ENCODE measurements at regions not wholly inside any gene's neighbourhood (a gene's known extent, or its start where the extent isn't known, plus 50 kb on each side); places are given as distances from the start of the nearest gene placed in this dataset.
A peak's percentile ranks its signal among the peaks of the same experiment; 100 is the strongest.

DNA sequence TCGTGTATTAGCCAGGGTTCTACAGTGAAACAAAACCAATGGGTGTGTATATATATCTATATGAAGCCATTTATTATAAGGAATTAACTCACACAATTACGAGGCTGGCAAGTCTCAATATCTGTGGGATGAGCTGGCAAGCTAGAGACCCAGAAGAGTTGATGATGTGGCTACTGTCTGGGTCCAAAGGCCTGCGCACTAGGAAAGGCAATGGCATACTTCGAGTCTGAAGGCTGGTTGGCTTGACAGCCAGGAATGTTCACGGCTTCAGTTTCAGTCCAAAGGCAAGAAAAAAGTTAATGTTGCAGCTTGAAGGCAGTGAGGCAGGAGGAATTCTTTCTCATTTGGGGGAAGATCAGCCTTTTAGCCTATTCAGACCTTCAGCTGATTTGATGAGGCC, 893.3 kb upstream of the LRFN5 start:
- Histone ChIP-seq H3K4me2 (ENCODE audit: low read depth, low read length, poor library complexity, severe bottlenecking) (no peak overlapping the region), H2AFZ (ENCODE audit: low read depth, low read length, severe bottlenecking) (peak overlapping the region; percentile 82), H3K79me2 (ENCODE audit: insufficient read depth, low read length) (no peaks in the 10 kb centered on the region), H3K4me3 (ENCODE audit: insufficient read depth, low read length, poor library complexity, severe bottlenecking) (no peak overlapping the region), H4K20me1 (ENCODE audit: low read depth, low read length) (no peaks in the 10 kb centered on the region), H3K27me3 (ENCODE audit: low read length) (no peaks in the 10 kb centered on the region), H3K9me2 (replicated peaks; ENCODE audit: insufficient read depth, low read length) (no peaks in the 10 kb centered on the region), H3K9ac (ENCODE audit: low read length) (no peak overlapping the region), H3K36me3 (ENCODE audit: low read length) (no peaks in the 10 kb centered on the region), H3K9me3 (ENCODE audit: insufficient read depth, low read length) (peaks cover 17% of the 10 kb centered on the region; the same call in 1 of the 2 replicates), H3F3A (ENCODE audit: insufficient read depth) (no peaks in the 10 kb centered on the region), H3K27ac (ENCODE audit: low read depth, low read length) (no peak overlapping the region)
- TF ChIP-seq, protein P1, sequence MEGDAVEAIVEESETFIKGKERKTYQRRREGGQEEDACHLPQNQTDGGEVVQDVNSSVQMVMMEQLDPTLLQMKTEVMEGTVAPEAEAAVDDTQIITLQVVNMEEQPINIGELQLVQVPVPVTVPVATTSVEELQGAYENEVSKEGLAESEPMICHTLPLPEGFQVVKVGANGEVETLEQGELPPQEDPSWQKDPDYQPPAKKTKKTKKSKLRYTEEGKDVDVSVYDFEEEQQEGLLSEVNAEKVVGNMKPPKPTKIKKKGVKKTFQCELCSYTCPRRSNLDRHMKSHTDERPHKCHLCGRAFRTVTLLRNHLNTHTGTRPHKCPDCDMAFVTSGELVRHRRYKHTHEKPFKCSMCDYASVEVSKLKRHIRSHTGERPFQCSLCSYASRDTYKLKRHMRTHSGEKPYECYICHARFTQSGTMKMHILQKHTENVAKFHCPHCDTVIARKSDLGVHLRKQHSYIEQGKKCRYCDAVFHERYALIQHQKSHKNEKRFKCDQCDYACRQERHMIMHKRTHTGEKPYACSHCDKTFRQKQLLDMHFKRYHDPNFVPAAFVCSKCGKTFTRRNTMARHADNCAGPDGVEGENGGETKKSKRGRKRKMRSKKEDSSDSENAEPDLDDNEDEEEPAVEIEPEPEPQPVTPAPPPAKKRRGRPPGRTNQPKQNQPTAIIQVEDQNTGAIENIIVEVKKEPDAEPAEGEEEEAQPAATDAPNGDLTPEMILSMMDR (IDR thresholded peaks at IDR 0.05; ENCODE audit: insufficient read depth, low read length, poor library complexity, severe bottlenecking) = no peak
- TF ChIP-seq EZH2phosphoT487 (conservative IDR thresholded peaks at IDR 0.05; ENCODE audit: low read length) = no peak

DNA sequence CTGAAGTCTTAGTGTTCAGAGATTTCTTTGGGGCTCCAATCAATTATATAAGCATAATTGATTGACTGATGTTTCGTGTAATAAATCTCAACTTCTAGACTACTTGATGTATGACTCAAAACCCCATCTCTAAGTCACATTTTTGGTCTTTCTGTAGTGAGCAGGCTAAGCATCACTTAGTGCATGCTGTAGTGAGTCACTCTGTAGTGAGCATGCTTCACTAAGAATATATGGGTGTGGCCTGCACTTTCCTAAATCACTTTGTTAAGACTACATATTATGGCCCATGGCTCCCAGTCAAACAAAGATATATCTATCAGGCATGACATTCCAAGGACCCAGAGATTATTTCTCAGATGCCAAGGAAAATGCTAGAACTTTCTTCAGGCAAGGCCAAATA, 909.4 kb upstream of the LRFN5 start:
- H3F3A ChIP-seq (ENCODE audit: insufficient read depth) = no peaks in the 10 kb centered on the region
- no peak overlapping the region for H3K4me2 ChIP-seq (ENCODE audit: low read depth, low read length, poor library complexity, severe bottlenecking)
- no peaks in the 10 kb centered on the region for H3K36me3 ChIP-seq (ENCODE audit: low read length)
- no peaks in the 10 kb centered on the region for H3K9me2 ChIP-seq (replicated peaks; ENCODE audit: insufficient read depth, low read length)
- H3K27me3 ChIP-seq (ENCODE audit: low read length) = no peaks in the 10 kb centered on the region
- TF ChIP-seq, protein P1 (IDR thresholded peaks at IDR 0.05; ENCODE audit: insufficient read depth, low read length, poor library complexity, severe bottlenecking) = no peak
- TF ChIP-seq EZH2phosphoT487 (conservative IDR thresholded peaks at IDR 0.05; ENCODE audit: low read length) = no peak
- no peaks in the 10 kb centered on the region for H3K9me3 ChIP-seq (ENCODE audit: insufficient read depth, low read length)
- no peak overlapping the region for H3K4me3 ChIP-seq (ENCODE audit: insufficient read depth, low read length, poor library complexity, severe bottlenecking)
- no peaks in the 10 kb centered on the region for H4K20me1 ChIP-seq (ENCODE audit: low read depth, low read length)
- H3K79me2 ChIP-seq (ENCODE audit: insufficient read depth, low read length) = no peaks in the 10 kb centered on the region
- H3K27ac ChIP-seq (ENCODE audit: low read depth, low read length) = no peak overlapping the region
- H3K9ac ChIP-seq (ENCODE audit: low read length) = no peak overlapping the region
- H2AFZ ChIP-seq (ENCODE audit: low read depth, low read length, severe bottlenecking) = peak overlapping the region; percentile 64

DNA sequence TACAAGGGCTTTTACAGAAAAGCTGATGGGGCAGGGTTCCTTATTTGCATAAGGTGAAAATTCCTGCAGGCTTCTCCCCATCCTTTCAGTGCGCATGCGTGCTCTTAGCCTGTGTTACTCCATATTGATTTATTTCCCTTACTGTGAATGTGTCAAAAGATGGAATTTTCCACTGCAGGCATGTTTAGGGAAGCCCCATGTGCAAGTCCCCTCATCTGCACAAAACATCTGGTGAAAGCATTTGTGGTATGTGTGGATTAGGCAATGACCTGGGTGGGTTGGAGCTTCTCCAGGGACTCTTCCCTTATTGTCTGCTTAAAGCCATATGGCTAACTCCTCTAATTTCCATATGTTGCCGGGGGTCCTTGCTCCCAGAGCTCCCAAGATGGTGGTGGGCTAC, 912.7 kb upstream of the LRFN5 start:
- Histone ChIP-seq H3K9me2 (replicated peaks; ENCODE audit: insufficient read depth, low read length) (no peaks in the 10 kb centered on the region), H3K36me3 (ENCODE audit: low read length) (no peaks in the 10 kb centered on the region), H3F3A (ENCODE audit: insufficient read depth) (no peaks in the 10 kb centered on the region), H4K20me1 (ENCODE audit: low read depth, low read length) (no peaks in the 10 kb centered on the region), H2AFZ (ENCODE audit: low read depth, low read length, severe bottlenecking) (peak overlapping the region; percentile 15), H3K4me2 (ENCODE audit: low read depth, low read length, poor library complexity, severe bottlenecking) (no peak overlapping the region), H3K79me2 (ENCODE audit: insufficient read depth, low read length) (no peaks in the 10 kb centered on the region), H3K4me3 (ENCODE audit: insufficient read depth, low read length, poor library complexity, severe bottlenecking) (no peak overlapping the region), H3K9me3 (ENCODE audit: insufficient read depth, low read length) (no peaks in the 10 kb centered on the region), H3K27ac (ENCODE audit: low read depth, low read length) (no peak overlapping the region), H3K27me3 (ENCODE audit: low read length) (no peaks in the 10 kb centered on the region), H3K9ac (ENCODE audit: low read length) (no peak overlapping the region)
- TF ChIP-seq, protein P1 (IDR thresholded peaks at IDR 0.05; ENCODE audit: insufficient read depth, low read length, poor library complexity, severe bottlenecking) = no peak
- TF ChIP-seq EZH2phosphoT487 (conservative IDR thresholded peaks at IDR 0.05; ENCODE audit: low read length) = no peak
